K562 (cell line): ENCODE measurements at regions not wholly inside any gene's neighbourhood (a gene's known extent, or its start where the extent isn't known, plus 50 kb on each side); places are given as distances from the start of the nearest gene placed in this dataset.

Source experiments
- DLX4 ChIP-seq: fragments of 250-450 bp; sonication (Bioruptor Pico); IDR thresholded peaks from 2 replicates; pipeline ENCODE4 v1.6.1; 2021; ENCODE audit warnings: mild to moderate bottlenecking
- ETV1 ChIP-seq: fragments of 450-650 bp; conservative IDR thresholded peaks from 2 replicates; pipeline ENCODE4 v1.6.1; 2016; ENCODE audit warnings: missing genetic modification characterization, control low read depth, low read depth, missing compliant biosample characterization
- POU5F1 ChIP-seq: fragments of 150-350 bp; IDR thresholded peaks from 2 replicates; pipeline ENCODE4 v1.6.1; 2014; ENCODE audit warnings: borderline replicate concordance, low read length, low read depth, mild to moderate bottlenecking; ENCODE audit not compliant: partially characterized antibody
- RUNX1 ChIP-seq: sonication (generic); IDR thresholded peaks from 2 replicates; pipeline ENCODE4 v1.6.1; 2016; ENCODE audit warnings: antibody characterized with exemption, low read depth
- SMAD4 ChIP-seq: fragments of 250-450 bp; sonication (Bioruptor Pico); conservative IDR thresholded peaks from 2 replicates; pipeline ENCODE4 v1.8.0; 2021; ENCODE audit warnings: inconsistent platforms, mild to moderate bottlenecking, moderate library complexity
- STAG1 ChIP-seq: sonication (generic); formaldehyde crosslinking; IDR thresholded peaks from 2 replicates; pipeline ENCODE4 v1.5.0; 2020; ENCODE audit warnings: missing genetic modification reagents, borderline replicate concordance
- VEZF1 ChIP-seq: fragments of 200-800 bp; sonication (Bioruptor generic); IDR thresholded peaks from 2 replicates; pipeline ENCODE4 v1.6.1; 2017; ENCODE audit warnings: missing genetic modification characterization, missing compliant biosample characterization
- TF ChIP-seq, protein P1 (sequence below), 2 experiments: IDR thresholded peaks in 1 of 2; conservative IDR thresholded peaks in 1 of 2; 2 replicates each; pipeline ENCODE4 v1.6.1; 2016; ENCODE audit warnings: low read depth in 2 of 2, mild to moderate bottlenecking in 1 of 2, missing compliant biosample characterization in 1 of 2, missing genetic modification characterization in 1 of 2, moderate library complexity in 1 of 2
- TF ChIP-seq, protein P2 (sequence below): fragments of 250-450 bp; sonication (Bioruptor Pico); IDR thresholded peaks from 2 replicates; pipeline ENCODE4 v1.5.0; 2020; ENCODE audit warnings: mild to moderate bottlenecking, borderline replicate concordance

DNA sequence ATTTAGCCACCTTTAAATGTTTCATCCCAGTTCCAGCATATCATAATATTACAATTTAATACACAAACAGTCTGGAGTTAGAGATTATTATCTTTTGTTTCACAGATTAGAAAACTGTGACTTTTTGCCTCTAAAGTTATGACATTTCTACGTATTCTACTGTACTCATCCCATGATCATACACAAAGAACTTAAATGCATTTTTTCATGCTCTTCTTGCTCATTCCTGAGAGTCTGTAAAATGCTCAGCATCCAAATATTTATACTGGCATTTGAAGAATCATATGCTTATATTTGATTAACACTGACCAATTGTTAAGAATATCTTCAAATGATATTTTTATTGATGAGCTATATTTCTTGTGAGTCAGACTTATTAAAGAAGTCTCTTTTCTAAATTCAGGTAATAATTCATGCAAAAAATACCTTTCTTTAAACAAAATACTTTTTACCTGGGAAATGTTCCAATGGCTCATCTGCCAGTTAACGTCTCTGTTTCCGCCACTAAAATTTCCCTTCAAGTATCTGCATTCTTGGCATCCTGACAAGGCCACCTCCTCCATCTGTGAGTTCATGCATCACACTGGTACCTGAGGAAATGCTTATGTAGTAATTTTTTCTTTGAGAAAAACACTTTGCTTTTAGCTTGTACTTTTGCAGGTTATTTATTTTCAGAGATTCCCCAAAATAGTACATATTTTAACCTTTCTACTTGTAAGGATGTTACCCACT is 139.6 kb upstream of the RASA1 start (continued):
- TF ChIP-seq ETV1 (tag): no peak
- TF ChIP-seq, protein P1, sequence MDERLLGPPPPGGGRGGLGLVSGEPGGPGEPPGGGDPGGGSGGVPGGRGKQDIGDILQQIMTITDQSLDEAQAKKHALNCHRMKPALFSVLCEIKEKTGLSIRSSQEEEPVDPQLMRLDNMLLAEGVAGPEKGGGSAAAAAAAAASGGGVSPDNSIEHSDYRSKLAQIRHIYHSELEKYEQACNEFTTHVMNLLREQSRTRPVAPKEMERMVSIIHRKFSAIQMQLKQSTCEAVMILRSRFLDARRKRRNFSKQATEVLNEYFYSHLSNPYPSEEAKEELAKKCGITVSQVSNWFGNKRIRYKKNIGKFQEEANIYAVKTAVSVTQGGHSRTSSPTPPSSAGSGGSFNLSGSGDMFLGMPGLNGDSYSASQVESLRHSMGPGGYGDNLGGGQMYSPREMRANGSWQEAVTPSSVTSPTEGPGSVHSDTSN (CRISPR knock-in tag; IDR thresholded peaks at IDR 0.05; ENCODE audit: low read depth): no peak
- TF ChIP-seq, protein P1 (tag; conservative IDR thresholded peaks at IDR 0.05; ENCODE audit: low read depth): no peak
- TF ChIP-seq DLX4: no peak
- TF ChIP-seq VEZF1 (CRISPR knock-in tag): no peak
- TF ChIP-seq RUNX1: no peak
- TF ChIP-seq, protein P2, sequence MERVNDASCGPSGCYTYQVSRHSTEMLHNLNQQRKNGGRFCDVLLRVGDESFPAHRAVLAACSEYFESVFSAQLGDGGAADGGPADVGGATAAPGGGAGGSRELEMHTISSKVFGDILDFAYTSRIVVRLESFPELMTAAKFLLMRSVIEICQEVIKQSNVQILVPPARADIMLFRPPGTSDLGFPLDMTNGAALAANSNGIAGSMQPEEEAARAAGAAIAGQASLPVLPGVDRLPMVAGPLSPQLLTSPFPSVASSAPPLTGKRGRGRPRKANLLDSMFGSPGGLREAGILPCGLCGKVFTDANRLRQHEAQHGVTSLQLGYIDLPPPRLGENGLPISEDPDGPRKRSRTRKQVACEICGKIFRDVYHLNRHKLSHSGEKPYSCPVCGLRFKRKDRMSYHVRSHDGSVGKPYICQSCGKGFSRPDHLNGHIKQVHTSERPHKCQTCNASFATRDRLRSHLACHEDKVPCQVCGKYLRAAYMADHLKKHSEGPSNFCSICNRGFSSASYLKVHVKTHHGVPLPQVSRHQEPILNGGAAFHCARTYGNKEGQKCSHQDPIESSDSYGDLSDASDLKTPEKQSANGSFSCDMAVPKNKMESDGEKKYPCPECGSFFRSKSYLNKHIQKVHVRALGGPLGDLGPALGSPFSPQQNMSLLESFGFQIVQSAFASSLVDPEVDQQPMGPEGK (CRISPR knock-in tag): no peak
- TF ChIP-seq STAG1: no peak
- no peak for TF ChIP-seq SMAD4
- no peak for TF ChIP-seq POU5F1
